Cardiac fibroblast (primary cell): ENCODE measurements at regions not wholly inside any gene's neighbourhood (a gene's known extent, or its start where the extent isn't known, plus 50 kb on each side); places are given as distances from the start of the nearest gene placed in this dataset.

Experiments
- DNase-seq, 2 donors: peaks; one replicate each; pipeline versions ENCODE4 v3.0.0 to v3.0.0-alpha.2; 2010; ENCODE audit warnings: low read depth in 2 of 2
- H3K4me3 ChIP-seq, 2 donors: replicated peaks in 1 of 2; 1 replicate in 1 of 2; 2 replicates in 1 of 2; pipeline ENCODE4 v1.5.1; 2011; ENCODE audit warnings: low read depth in 2 of 2, low read length in 2 of 2, mild to moderate bottlenecking in 2 of 2, moderate library complexity in 1 of 2
- CTCF ChIP-seq: IDR thresholded peaks from one replicate; pipeline ENCODE4 v1.5.1; 2011; ENCODE audit warnings: low read depth, mild to moderate bottlenecking, low read length, inconsistent platforms

DNA sequence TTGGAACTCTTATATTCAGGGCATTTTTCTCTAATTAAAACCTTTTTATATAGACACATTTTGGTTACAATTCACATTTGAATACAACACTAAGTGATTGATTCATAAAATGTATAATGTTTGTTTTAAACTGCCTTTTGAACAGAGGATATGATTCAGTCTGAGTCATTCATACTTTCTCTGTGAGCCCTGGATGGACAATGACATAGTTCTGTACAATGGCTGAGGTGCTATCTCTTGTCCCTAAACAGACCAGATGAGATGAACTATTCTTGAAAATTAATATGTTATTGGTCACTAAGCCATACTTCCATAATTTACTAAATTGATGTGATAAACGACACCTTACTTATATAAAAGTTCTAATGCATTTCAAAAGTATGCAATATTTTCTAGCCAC lies 199.7 kb upstream of the ATXN7L3B start:
- peak; percentile 20 to 82 for DNase-seq
- H3K4me3 ChIP-seq: no peak overlapping the region
- TF ChIP-seq CTCF: no peak

DNA sequence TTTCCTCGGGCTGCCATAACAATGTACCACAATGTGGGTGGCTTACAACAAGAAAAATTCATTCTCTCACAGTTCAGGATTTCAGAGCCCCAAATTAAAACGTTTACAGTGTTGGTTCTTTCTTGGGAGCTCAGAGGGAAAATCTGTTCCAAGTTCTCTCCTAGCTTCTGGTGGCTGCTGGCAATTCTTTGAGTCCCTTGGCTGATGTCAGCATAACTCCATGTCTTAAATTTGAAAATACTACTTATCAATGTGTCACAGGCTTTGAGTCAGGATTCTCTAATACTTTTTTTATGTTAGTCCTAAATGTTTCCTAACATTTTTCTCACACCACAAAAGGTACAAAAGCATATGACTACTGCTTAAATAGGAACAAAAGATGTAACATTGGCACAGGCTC lies 198.4 kb upstream of the ATXN7L3B start:
- DNase-seq: peak in 1 of 2 donors; percentile 33
- TF ChIP-seq CTCF: no peak
- no peak overlapping the region for H3K4me3 ChIP-seq

DNA sequence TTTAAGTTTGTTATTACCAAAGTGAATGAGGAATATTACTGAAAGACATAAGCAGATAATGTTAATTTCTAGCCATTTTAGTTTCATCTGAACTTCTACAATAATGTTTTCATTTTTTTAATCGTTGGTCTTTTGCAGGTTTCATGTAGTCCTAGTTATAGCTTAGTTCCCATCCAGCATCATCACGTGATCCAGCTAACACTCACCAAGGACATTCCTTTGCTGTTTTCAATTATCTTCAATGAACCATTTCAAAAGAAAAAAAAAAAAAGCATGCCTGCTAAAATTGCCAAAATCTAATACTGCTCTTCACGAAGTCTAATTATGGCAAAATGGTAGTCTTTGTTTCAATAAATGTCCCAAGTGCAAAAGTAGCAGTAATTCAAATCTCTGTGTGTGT lies 187.7 kb upstream of the ATXN7L3B start:
- no peak overlapping the region for H3K4me3 ChIP-seq
- no peak for TF ChIP-seq CTCF
- DNase-seq: peak in 1 of 2 donors; percentile 17

DNA sequence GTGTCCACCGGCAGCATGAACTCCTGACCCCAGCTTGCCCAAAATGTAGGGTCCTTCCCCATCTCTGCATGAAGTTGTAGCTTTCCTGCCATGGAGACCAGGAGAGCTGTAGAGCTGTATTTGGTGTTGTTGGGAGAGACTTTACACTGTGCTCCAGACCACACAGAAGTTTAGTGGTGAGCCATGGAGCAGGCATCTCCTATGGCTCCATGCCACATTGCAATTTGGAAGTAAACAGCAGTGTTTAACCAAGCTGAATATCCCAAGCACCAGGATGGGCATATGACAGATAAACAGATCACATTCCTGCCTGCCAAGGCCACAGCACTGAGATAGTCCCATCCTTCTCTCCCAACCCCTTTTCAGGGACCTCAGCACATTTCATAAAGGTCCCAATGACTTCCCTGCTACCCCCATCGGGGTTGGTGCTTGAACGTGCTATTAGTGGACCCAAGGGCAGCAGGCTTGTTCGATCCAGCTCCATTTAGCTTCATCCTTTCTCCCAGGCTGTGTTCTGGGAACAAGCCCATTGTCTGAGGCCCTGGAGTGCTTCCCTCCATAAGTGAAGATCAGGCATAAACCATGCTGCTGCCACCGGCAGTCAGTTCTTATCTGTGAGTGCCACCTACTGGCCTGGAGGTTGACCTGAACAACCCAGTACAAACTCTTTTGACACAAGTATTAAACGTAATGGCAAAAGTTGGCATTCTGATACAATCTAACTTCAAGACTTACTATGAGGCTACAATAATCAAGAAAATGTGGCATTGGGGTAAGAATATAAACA lies 172.3 kb upstream of the ATXN7L3B start:
- H3K4me3 ChIP-seq: no peak overlapping the region
- peak; percentile 48 to 80 for DNase-seq
- peak; percentile 76 for TF ChIP-seq CTCF

DNA sequence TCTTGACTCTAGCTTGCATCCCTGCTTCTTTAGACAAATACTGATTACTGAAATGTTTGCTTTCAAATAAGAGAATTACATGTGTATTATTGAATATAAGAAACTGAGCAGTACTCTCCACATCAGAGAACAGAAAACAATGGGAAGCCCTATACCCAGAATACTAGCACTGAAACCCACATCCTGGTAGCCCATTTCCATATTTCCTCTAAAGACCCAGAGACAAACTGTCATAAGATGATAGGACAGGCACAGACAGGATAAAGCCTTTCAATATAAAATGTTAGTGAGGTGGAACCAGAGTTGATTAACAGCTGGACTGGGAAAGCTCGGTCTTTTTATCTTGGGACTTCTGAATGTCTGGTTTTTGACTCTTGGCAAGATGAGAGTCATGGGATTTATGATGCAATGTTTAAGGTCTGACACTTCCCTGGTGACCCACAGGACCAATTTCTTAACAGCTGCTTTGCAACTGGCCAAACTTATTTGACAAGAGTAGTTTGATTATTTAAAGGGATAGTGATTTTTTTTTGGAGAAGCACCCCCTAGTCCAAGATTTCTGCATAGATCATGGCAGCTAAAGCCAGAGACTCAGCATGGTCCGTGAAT lies 166.9 kb upstream of the ATXN7L3B start:
- TF ChIP-seq CTCF: no peak
- no peak for DNase-seq
- H3K4me3 ChIP-seq: no peak overlapping the region

DNA sequence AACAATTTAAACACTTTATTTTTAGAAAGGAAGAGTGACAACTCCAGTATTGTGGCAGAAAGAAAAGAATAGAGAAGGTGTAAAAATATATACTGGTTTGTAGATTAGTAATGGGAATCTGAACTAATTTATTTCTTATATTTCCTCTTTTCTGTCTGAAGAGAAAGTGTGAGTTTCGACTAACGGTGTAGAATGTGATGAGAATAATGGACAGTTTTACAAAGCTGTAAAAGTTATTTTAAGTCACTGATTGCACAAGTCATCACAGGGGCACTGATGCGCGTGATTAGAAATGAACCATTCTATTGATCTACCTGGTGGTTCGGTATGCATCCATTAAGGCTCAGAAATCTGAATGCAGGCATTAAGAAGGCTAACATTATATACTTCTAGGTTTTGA lies 158.5 kb upstream of the ATXN7L3B start:
- DNase-seq: no peak
- no peak for TF ChIP-seq CTCF

More for the DNA sequence above, 158.5 kb upstream of the ATXN7L3B start:
- H3K4me3 ChIP-seq: no peak overlapping the region
